Upper lobe of right lung (tissue), 1 donor: ENCODE measurements at regions not wholly inside any gene's neighbourhood (a gene's known extent, or its start where the extent isn't known, plus 50 kb on each side); places are given as distances from the start of the nearest gene placed in this dataset.
"Not testable (repeated sequence)": the region's sequence is repeated elsewhere in the genome, so short reads cannot be mapped to it uniquely, and the experiment has no call there.

Source experiments
- ATAC-seq: fragments of 200-7000 bp; cut with Tn5 transposase; one replicate; pipeline ENCODE4 v1.9.1; 2020; ENCODE audit warnings: mild to moderate bottlenecking, moderate library complexity
- DNase-seq: peaks from one replicate; pipeline ENCODE4 v3.0.0-alpha.2; 2020
- H3K27ac ChIP-seq: fragments of 200-600 bp; one replicate; pipeline ENCODE4 v1.8.0; 2022
- H3K27me3 ChIP-seq: fragments of 200-600 bp; one replicate; pipeline ENCODE4 v1.8.0; 2022; ENCODE audit warnings: mild to moderate bottlenecking
- H3K36me3 ChIP-seq: fragments of 200-600 bp; one replicate; pipeline ENCODE4 v1.8.0; 2022
- H3K4me1 ChIP-seq: fragments of 200-600 bp; one replicate; pipeline ENCODE4 v1.8.0; 2022
- H3K4me3 ChIP-seq: fragments of 200-600 bp; one replicate; pipeline ENCODE4 v1.8.0; 2022; ENCODE audit warnings: mild to moderate bottlenecking
- H3K9me3 ChIP-seq: fragments of 200-600 bp; one replicate; pipeline ENCODE4 v1.8.0; 2022
- CTCF ChIP-seq: fragments of 200-600 bp; IDR thresholded peaks from one replicate; pipeline ENCODE4 v1.8.0; 2022; ENCODE audit warnings: antibody characterized with exemption
- intact Hi-C: fragments of 100-400 bp; cut with DNase I; formaldehyde crosslinking; loops from one replicate; pipeline ENCODE4 v1.11.0; 2022
- donor health status: DM: no; HTN: yes; CAD: no; lungs with severe emphysema.

GRCh38 chr6:15017261-15017660, 228.6 kb upstream of the JARID2 start:
- H3K27ac ChIP-seq, result no peak overlapping the region
- H3K27me3 ChIP-seq, result no peaks in the 10 kb centered on the region
- intact Hi-C loops, result no loop called here

DNA sequence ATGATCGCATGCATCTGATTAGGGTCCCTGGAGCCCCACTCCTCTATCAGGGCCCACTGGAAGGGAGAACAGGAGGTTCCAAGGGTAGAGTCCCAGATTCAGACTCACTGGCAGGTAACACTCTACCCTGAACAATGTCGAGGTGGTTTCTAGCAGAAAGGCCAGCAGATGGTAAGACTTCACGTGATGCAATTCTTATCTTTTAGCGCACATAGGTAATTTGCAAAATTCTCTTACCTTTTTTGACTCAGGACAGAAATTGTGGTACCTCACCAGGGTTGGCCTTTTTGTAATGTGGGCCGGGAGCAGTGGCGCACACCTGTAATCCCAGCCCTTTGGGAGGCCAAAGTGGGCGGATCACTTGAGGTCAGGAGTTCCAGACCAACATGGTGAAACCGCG, 228.1 kb upstream of the JARID2 start:
- Histone ChIP-seq H3K9me3 (no peaks in the 10 kb centered on the region), H3K4me1 (no peaks in the 10 kb centered on the region), H3K36me3 (no peaks in the 10 kb centered on the region), H3K27ac (no peak overlapping the region), H3K4me3 (no peak overlapping the region), H3K27me3 (no peaks in the 10 kb centered on the region)
- ATAC-seq, result no peak
- intact Hi-C loops, result no loop called here
- TF ChIP-seq CTCF, result no peak
- no peak for DNase-seq

More at GRCh38 chr6:15017261-15017660, 228.6 kb upstream of the JARID2 start:
- no peak for DNase-seq
- H3K4me1 ChIP-seq, result no peaks in the 10 kb centered on the region
- TF ChIP-seq CTCF, result no peak
- no peak overlapping the region for H3K4me3 ChIP-seq
- H3K9me3 ChIP-seq, result no peaks in the 10 kb centered on the region
- H3K36me3 ChIP-seq, result no peaks in the 10 kb centered on the region
- peak; percentile 57 for ATAC-seq

GRCh38 chr6:15020119-15020770, 225.6 kb upstream of the JARID2 start:
- Histone ChIP-seq H3K27me3 (no peaks in the 10 kb centered on the region), H3K4me1 (no peaks in the 10 kb centered on the region), H3K4me3 (no peak overlapping the region), H3K27ac (no peak overlapping the region), H3K9me3 (no peaks in the 10 kb centered on the region), H3K36me3 (no peaks in the 10 kb centered on the region)
- DNase-seq (no peak), ATAC-seq (no peak)
- intact Hi-C loops, result no loop called here
- TF ChIP-seq CTCF, result no peak

DNA sequence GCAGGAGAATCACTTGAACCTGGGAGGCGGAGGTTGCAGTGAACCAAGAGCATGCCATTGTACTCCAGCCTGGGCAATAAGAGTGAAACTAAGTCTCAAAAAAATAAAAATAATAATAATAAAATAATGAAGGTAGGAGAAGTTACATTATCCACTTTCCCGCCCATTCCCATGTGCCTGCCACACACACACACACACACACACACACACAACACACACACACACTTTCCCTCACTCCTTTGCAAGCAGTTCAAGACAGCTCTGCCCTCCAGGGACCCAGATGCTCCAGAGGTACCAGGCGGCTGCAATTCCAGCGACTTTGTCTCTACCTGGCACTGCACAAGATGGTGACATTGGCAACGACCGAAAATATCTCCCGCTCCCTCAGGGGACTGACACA, 224.8 kb upstream of the JARID2 start:
- no peaks in the 10 kb centered on the region for H3K9me3 ChIP-seq
- no peak overlapping the region for H3K27ac ChIP-seq
- no peaks in the 10 kb centered on the region for H3K4me1 ChIP-seq
- no peak for TF ChIP-seq CTCF
- intact Hi-C loops, result no loop called here
- H3K4me3 ChIP-seq, result no peak overlapping the region
- no peak for DNase-seq
- no peaks in the 10 kb centered on the region for H3K36me3 ChIP-seq
- H3K27me3 ChIP-seq, result no peaks in the 10 kb centered on the region
- ATAC-seq, result no peak

DNA sequence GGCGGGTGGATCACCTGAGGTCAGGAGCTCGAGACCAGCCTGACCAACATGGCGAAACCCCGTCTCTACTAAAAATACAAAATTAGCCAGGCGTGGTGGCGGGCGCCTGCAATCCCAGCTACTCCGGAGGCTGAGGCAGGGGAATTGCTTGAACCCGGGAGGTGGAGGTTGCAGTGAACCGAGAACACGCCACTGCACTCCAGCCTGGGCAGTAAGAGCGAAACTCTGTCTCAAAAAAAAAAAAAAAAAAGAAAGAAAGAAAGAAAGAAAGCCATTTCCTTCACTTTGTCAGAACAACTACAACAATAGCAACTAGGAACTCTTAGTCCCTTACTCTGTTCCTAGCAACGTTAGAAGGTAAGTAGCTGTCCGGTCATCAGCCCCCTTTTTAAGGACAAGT, 222.9 kb upstream of the JARID2 start:
- ATAC-seq, H3K27me3 ChIP-seq, H3K4me3 ChIP-seq, H3K27ac ChIP-seq, H3K9me3 ChIP-seq, intact Hi-C loops, DNase-seq, H3K36me3 ChIP-seq, H3K4me1 ChIP-seq: not testable (repeated sequence)

GRCh38 chr6:15023448-15023847, 222.4 kb upstream of the JARID2 start:
- no peaks in the 10 kb centered on the region for H3K9me3 ChIP-seq
- no peak overlapping the region for H3K27ac ChIP-seq
- TF ChIP-seq CTCF, result no peak
- DNase-seq (no peak), ATAC-seq (no peak)
- no peak overlapping the region for H3K4me3 ChIP-seq
- H3K27me3 ChIP-seq, result no peaks in the 10 kb centered on the region
- H3K4me1 ChIP-seq, result no peaks in the 10 kb centered on the region
- no peaks in the 10 kb centered on the region for H3K36me3 ChIP-seq
- intact Hi-C loops, result no loop called here
